ENCODE measurements at regions not wholly inside any gene's neighbourhood (a gene's known extent, or its start where the extent isn't known, plus 50 kb on each side); places are given as distances from the start of the nearest gene placed in this dataset.

- ChIA-PET POLR2A (no interaction called here), CTCF (no interaction called here)
- no peaks in the 10 kb centered on the region for H3K27me3 Mint-ChIP-seq
- H3K4me3 Mint-ChIP-seq = no peak overlapping the region
- DNase-seq = no peak
- no peaks in the 10 kb centered on the region for H3K4me1 Mint-ChIP-seq
- no peak overlapping the region for H3K27ac Mint-ChIP-seq
- H3K36me3 Mint-ChIP-seq (ENCODE audit: low read depth) = no peaks in the 10 kb centered on the region
- H3K9me3 Mint-ChIP-seq = no peaks in the 10 kb centered on the region
These were observed 288.3 kb upstream of the MPDZ start for GRCh38 chr9:13567833-13568232.

- Mint-ChIP-seq H3K27ac (no peak overlapping the region), H3K4me1 (no peaks in the 10 kb centered on the region), H3K27me3 (no peaks in the 10 kb centered on the region), H3K9me3 (no peaks in the 10 kb centered on the region), H3K4me3 (no peak overlapping the region), H3K36me3 (ENCODE audit: low read depth) (no peaks in the 10 kb centered on the region)
- POLR2A ChIA-PET = no interaction called here
- CTCF ChIA-PET = no interaction called here
- no peak for DNase-seq
These were observed 278.3 kb upstream of the MPDZ start for GRCh38 chr9:13557746-13558145.

- H3K9me3 Mint-ChIP-seq = no peaks in the 10 kb centered on the region
- H3K27me3 Mint-ChIP-seq = no peaks in the 10 kb centered on the region
- ChIA-PET POLR2A (no interaction called here), CTCF (no interaction called here)
- H3K4me3 Mint-ChIP-seq = no peak overlapping the region
- H3K4me1 Mint-ChIP-seq = no peaks in the 10 kb centered on the region
- H3K36me3 Mint-ChIP-seq (ENCODE audit: low read depth) = no peaks in the 10 kb centered on the region
- no peak for DNase-seq
- no peak overlapping the region for H3K27ac Mint-ChIP-seq
These were observed 277.2 kb upstream of the MPDZ start for GRCh38 chr9:13556656-13557055.

GRCh38 chr9:13555989-13556500, 276.6 kb upstream of the MPDZ start:
- Mint-ChIP-seq H3K4me1 (no peaks in the 10 kb centered on the region), H3K27ac (no peak overlapping the region), H3K4me3 (no peak overlapping the region), H3K9me3 (peaks cover under 1% of the 10 kb centered on the region), H3K36me3 (ENCODE audit: low read depth) (no peaks in the 10 kb centered on the region), H3K27me3 (no peaks in the 10 kb centered on the region)
- no peak for DNase-seq
- CTCF ChIA-PET = no interaction called here
- POLR2A ChIA-PET = no interaction called here

- DNase-seq = no peak
- Mint-ChIP-seq H3K36me3 (ENCODE audit: low read depth) (no peaks in the 10 kb centered on the region), H3K27ac (no peak overlapping the region), H3K4me3 (no peak overlapping the region), H3K4me1 (no peaks in the 10 kb centered on the region), H3K9me3 (peaks cover 2% of the 10 kb centered on the region), H3K27me3 (no peaks in the 10 kb centered on the region)
- CTCF ChIA-PET = no interaction called here
- POLR2A ChIA-PET = no interaction called here
These were observed 276.0 kb upstream of the MPDZ start for GRCh38 chr9:13555516-13555915.

- ChIA-PET POLR2A (no interaction called here), CTCF (no interaction called here)
- Mint-ChIP-seq H3K27ac (no peak overlapping the region), H3K4me1 (no peaks in the 10 kb centered on the region), H3K27me3 (no peaks in the 10 kb centered on the region), H3K4me3 (no peak overlapping the region), H3K9me3 (peaks cover 2% of the 10 kb centered on the region), H3K36me3 (ENCODE audit: low read depth) (no peaks in the 10 kb centered on the region)
- DNase-seq = no peak
These were observed 275.1 kb upstream of the MPDZ start for GRCh38 chr9:13554626-13555025.

GRCh38 chr9:13552606-13553215, 273.2 kb upstream of the MPDZ start:
- Mint-ChIP-seq H3K36me3 (ENCODE audit: low read depth) (no peaks in the 10 kb centered on the region), H3K9me3 (peaks cover 2% of the 10 kb centered on the region), H3K27ac (no peak overlapping the region), H3K27me3 (no peaks in the 10 kb centered on the region), H3K4me3 (no peak overlapping the region), H3K4me1 (no peaks in the 10 kb centered on the region)
- DNase-seq = no peak
- POLR2A ChIA-PET = no interaction called here
- CTCF ChIA-PET = no interaction called here

GRCh38 chr9:13550519-13550918, 271.0 kb upstream of the MPDZ start:
- H3K36me3 Mint-ChIP-seq (ENCODE audit: low read depth) = no peaks in the 10 kb centered on the region
- ChIA-PET POLR2A (no interaction called here), CTCF (no interaction called here)
- no peaks in the 10 kb centered on the region for H3K27me3 Mint-ChIP-seq
- H3K4me1 Mint-ChIP-seq = no peaks in the 10 kb centered on the region
- H3K27ac Mint-ChIP-seq = no peak overlapping the region
- no peak overlapping the region for H3K4me3 Mint-ChIP-seq
- DNase-seq = no peak
- peaks cover 2% of the 10 kb centered on the region for H3K9me3 Mint-ChIP-seq

GRCh38 chr9:13548535-13548934, 269.0 kb upstream of the MPDZ start:
- CTCF ChIA-PET = no interaction called here
- DNase-seq = no peak
- H3K4me3 Mint-ChIP-seq = no peak overlapping the region
- no peaks in the 10 kb centered on the region for H3K27me3 Mint-ChIP-seq
- no peaks in the 10 kb centered on the region for H3K36me3 Mint-ChIP-seq (ENCODE audit: low read depth)
- POLR2A ChIA-PET = no interaction called here
- H3K27ac Mint-ChIP-seq = no peak overlapping the region
- no peaks in the 10 kb centered on the region for H3K4me1 Mint-ChIP-seq
- peaks cover 2% of the 10 kb centered on the region for H3K9me3 Mint-ChIP-seq

GRCh38 chr9:13535141-13535540, 255.6 kb upstream of the MPDZ start:
- H3K9me3 Mint-ChIP-seq = no peaks in the 10 kb centered on the region
- no peaks in the 10 kb centered on the region for H3K27me3 Mint-ChIP-seq
- H3K4me3 Mint-ChIP-seq = no peak overlapping the region
- H3K27ac Mint-ChIP-seq = no peak overlapping the region
- no peak for DNase-seq
- CTCF ChIA-PET = no interaction called here
- H3K36me3 Mint-ChIP-seq (ENCODE audit: low read depth) = no peaks in the 10 kb centered on the region
- H3K4me1 Mint-ChIP-seq = no peaks in the 10 kb centered on the region
- POLR2A ChIA-PET = no interaction called here

GRCh38 chr9:13534006-13534405, 254.5 kb upstream of the MPDZ start:
- Mint-ChIP-seq H3K4me1 (no peaks in the 10 kb centered on the region), H3K9me3 (no peaks in the 10 kb centered on the region), H3K27ac (no peak overlapping the region), H3K4me3 (no peak overlapping the region), H3K27me3 (no peaks in the 10 kb centered on the region), H3K36me3 (ENCODE audit: low read depth) (no peaks in the 10 kb centered on the region)
- no peak for DNase-seq
- POLR2A ChIA-PET = no interaction called here
- CTCF ChIA-PET = no interaction called here

- Mint-ChIP-seq H3K36me3 (ENCODE audit: low read depth) (no peaks in the 10 kb centered on the region), H3K4me1 (no peaks in the 10 kb centered on the region), H3K9me3 (no peaks in the 10 kb centered on the region), H3K27me3 (no peaks in the 10 kb centered on the region), H3K4me3 (no peak overlapping the region), H3K27ac (no peak overlapping the region)
- DNase-seq = no peak
- ChIA-PET POLR2A (no interaction called here), CTCF (no interaction called here)
These were observed 252.9 kb upstream of the MPDZ start for GRCh38 chr9:13532407-13532806.

- Mint-ChIP-seq H3K27me3 (no peaks in the 10 kb centered on the region), H3K4me3 (no peak overlapping the region), H3K9me3 (no peaks in the 10 kb centered on the region), H3K36me3 (ENCODE audit: low read depth) (no peaks in the 10 kb centered on the region), H3K4me1 (no peaks in the 10 kb centered on the region), H3K27ac (no peak overlapping the region)
- DNase-seq = no peak
- ChIA-PET POLR2A (no interaction called here), CTCF (no interaction called here)
These were observed 250.0 kb upstream of the MPDZ start for GRCh38 chr9:13529321-13530104.

GRCh38 chr9:13524245-13524644, 244.8 kb upstream of the MPDZ start:
- DNase-seq = no peak
- Mint-ChIP-seq H3K9me3 (no peaks in the 10 kb centered on the region), H3K27me3 (no peaks in the 10 kb centered on the region), H3K4me3 (no peak overlapping the region), H3K36me3 (ENCODE audit: low read depth) (no peaks in the 10 kb centered on the region), H3K27ac (no peak overlapping the region), H3K4me1 (no peaks in the 10 kb centered on the region)
- CTCF ChIA-PET = no interaction called here
- POLR2A ChIA-PET = no interaction called here

Data from activated CD4-positive, alpha-beta memory T cell treated with anti-CD3 and anti-CD28 coated beads, Interleukin-2, amount 10 ng/mL, durations not matched to agents 7 days and 5 days (primary cell).